SU-DHL-6 (cell line): ENCODE measurements at regions not wholly inside any gene's neighbourhood (a gene's known extent, or its start where the extent isn't known, plus 50 kb on each side); places are given as distances from the start of the nearest gene placed in this dataset.

ENCODE experiments used
- EZH2phosphoT487 ChIP-seq: fragments of 200-600 bp; sonication (generic), shearing (Covaris generic); conservative IDR thresholded peaks from 2 replicates; pipeline ENCODE4 v1.6.1; 2018; ENCODE audit warnings: mild to moderate bottlenecking, antibody characterized with exemption, low read length, moderate library complexity, mixed read lengths
- TF ChIP-seq, protein P1 (sequence below): fragments of 200-600 bp; sonication (generic); IDR thresholded peaks from one replicate; pipeline ENCODE4 v1.5.1; 2017; ENCODE audit warnings: antibody characterized with exemption, mild to moderate bottlenecking, low read length, moderate library complexity; ENCODE audit not compliant: insufficient read depth, poor library complexity, severe bottlenecking

DNA sequence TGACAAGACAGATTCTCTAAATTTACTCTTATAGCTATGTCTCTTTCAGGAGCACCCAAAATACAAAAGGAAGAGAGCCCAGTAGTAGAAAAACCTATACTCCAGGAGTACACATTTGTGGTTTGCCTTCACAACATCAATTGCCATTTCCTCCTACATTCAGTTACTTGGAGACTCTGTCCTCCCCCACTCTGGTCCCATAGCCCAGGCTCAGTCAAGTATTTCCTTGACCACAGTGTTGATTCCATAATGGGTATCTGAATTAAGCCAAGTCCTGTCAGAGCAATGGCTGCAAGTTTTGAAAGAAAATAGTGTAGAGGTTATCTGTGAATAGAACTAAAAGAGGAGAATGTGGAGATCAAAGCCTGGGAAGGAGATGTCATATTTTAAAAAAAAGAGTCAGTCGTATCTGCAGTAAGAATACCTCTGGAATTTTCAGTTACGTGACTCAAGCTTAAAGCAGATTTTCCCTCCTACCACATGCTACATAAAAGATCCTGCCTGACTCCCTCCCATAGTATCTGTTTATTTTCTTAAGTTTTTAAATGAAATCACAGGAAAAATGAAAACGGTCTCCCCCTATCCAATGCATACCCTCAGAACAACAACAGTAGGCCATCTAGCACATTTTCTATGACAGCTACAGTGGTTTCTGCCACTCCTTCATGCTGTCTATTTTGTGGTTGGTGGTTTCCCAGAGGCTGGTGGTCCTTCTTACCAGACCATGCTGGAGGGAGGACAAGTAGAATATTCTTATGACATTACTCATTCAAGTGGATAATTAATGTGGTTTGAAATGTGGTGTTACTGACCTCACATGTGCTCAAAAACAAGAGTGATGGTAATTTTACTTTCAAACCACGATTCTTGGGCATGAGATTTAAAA lies 249.7 kb upstream of the TMEM161B start:
- no peak for TF ChIP-seq EZH2phosphoT487
- TF ChIP-seq, protein P1, sequence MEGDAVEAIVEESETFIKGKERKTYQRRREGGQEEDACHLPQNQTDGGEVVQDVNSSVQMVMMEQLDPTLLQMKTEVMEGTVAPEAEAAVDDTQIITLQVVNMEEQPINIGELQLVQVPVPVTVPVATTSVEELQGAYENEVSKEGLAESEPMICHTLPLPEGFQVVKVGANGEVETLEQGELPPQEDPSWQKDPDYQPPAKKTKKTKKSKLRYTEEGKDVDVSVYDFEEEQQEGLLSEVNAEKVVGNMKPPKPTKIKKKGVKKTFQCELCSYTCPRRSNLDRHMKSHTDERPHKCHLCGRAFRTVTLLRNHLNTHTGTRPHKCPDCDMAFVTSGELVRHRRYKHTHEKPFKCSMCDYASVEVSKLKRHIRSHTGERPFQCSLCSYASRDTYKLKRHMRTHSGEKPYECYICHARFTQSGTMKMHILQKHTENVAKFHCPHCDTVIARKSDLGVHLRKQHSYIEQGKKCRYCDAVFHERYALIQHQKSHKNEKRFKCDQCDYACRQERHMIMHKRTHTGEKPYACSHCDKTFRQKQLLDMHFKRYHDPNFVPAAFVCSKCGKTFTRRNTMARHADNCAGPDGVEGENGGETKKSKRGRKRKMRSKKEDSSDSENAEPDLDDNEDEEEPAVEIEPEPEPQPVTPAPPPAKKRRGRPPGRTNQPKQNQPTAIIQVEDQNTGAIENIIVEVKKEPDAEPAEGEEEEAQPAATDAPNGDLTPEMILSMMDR: no peak
